Activated CD4-positive, alpha-beta T cell treated with anti-CD3 and anti-CD28 coated beads, Interleukin-2, amount 50 U/mL, for 4 hours (primary cell): ENCODE measurements at regions not wholly inside any gene's neighbourhood (a gene's known extent, or its start where the extent isn't known, plus 50 kb on each side); places are given as distances from the start of the nearest gene placed in this dataset.

Experiments used
- DNase-seq, 2 experiments: peaks; one replicate each; pipeline ENCODE4 v3.0.0-alpha.2; 2020

DNA sequence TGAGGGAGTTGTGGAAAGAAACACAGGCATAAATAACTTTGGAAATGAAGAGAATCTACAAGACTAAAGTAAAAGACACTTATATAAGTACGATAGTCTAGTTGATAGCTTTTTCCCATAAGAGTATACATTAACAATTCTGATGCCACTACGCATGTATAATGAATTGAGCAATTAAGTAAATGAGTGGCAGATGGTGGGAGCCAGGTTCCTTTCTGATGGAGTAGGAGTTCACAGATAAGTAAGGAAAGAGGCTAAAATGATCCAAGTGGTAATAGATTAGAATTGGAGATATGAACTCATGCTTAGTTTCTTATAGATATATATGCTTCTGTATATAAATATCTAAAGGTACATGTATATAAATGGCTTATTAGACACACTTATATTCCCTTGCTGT is 368.3 kb downstream of the FAM181B start:
- DNase-seq: no peak

DNA sequence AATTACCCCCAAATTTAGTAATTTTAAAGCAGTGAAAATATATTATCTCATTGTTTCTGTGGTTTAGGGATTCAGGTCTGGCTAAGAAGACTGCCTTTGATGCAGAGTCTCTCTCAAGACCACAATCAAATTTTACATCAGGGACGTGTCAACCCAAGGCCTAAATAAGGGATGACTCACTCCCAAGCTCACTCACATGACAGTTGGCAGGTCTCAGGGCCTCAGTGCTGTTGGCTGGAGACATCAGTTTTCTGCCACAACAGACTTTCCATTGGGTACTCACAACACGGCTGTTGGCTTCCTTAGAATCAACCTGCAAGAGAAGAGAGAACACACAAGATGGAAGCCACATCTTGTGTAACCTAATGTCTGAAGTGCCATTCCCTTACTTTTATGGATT is 377.3 kb downstream of the FAM181B start:
- no peak for DNase-seq

DNA sequence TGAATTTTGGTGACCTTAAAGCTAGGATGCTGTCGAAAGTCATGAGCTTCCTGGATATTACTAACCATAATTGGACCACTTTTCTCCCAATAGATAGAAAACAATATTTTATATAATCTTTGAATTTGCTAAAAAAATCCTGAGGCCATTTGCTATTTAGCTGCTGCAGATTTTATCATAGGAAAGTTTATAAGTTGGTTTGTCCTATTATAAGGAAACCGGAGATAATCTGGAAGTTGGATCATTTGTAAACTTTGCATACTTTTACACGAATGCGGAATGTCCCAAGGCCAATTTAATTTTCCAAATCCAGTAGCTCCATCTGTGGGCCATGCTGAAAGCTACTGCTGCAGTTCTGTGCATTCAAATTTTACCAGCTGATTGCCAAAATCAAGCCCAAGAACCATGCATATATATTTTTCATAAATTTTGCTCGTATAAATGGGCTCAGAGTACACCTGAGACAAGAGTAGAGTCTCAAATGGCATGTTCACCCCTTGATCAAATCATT is 378.3 kb downstream of the FAM181B start:
- no peak for DNase-seq

DNA sequence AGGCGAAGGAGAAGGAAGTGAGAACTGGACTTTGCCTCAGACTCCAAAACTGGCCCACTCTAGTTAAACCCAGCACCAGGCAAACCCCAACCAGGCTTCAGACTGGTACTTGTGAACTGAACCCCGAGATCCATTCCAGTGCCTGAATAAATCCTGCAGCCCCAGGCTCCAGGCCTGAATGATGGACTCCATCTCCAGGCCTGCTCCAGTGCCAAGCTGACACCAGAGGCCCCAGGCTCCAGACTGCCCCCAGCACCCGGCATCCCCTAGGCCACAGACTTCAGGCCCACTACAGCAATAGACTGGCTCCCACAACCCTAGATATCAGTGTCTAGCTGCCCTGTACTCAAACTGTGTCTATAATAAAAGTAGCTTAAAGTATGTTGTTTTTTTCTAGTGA is 406.8 kb downstream of the FAM181B start:
- DNase-seq: no peak

DNA sequence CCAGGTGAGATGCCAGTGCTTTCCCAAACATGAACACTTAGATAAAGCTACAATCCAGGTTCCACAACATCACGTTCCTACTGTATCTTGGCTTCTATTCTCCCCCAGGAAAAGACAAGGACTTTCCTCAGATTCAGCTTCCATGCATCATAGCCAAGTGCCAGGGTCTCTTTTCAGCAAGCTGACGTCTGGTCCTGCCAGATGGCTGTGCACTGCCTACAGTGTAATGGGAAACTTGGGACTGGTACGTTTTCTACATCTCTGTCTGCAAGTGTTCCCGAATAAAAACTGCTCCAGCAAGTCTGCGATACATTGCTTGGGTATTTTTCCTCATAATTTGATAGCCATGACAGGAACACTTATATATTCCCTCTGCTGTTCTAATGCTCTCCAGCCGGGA is 412.5 kb downstream of the FAM181B start:
- DNase-seq: no peak

DNA sequence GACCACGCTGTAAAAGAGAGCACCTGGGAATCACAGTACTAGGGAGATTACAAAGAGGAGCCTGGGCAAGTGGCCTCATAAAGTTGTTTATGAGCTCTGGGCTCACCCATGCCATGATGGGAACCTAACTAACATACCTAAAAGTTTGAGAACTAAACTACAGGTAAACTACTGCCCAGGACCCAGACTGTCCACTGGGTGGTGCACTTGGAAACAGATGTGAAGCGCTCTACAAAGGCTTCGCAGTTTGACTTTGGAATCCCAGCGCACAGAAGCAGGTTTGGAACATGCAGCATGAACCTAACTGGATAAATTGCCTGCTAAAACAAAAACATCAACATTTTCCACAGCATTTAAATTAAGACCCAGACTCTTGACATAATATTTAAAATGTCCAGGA is 418.6 kb downstream of the FAM181B start:
- no peak for DNase-seq

DNA sequence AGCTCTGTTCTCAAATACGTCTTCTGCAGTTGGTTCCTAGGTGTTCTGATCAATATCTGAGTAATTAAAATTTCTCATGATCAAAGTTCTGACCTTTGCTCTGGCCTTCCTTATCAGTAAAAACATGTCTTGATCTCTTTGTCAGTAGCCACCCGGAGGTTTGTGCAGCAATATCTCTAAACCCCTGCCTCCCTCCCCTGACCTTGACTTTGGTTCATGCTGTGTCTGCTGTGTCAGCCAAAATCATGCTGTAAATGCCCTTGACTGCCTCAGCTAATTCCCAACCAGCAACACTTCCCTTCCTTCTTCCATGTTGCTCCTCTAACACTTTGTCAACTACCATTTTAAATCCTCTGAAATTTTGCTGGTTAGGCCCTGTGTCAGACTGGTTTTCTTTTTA is 424.7 kb downstream of the FAM181B start:
- DNase-seq: no peak

DNA sequence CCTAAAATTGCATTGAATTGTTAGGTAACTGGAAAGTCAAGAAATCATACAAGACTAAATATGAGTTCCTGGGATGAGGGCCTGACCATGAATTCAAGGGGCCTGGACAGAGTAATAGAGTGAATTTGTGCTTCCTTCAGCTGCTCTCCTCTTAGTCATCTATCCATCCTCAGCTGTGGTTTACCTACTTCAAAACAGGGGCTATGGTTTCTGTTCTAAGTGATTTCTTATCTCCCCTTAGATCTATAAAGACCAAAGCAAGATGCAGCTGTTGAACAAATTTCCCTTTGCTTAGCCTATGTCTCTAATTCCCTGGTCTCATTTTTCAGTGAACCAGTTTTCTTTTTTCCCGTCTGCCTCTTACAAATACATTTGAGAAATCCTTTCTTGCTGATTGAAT is 428.5 kb downstream of the FAM181B start:
- no peak for DNase-seq

DNA sequence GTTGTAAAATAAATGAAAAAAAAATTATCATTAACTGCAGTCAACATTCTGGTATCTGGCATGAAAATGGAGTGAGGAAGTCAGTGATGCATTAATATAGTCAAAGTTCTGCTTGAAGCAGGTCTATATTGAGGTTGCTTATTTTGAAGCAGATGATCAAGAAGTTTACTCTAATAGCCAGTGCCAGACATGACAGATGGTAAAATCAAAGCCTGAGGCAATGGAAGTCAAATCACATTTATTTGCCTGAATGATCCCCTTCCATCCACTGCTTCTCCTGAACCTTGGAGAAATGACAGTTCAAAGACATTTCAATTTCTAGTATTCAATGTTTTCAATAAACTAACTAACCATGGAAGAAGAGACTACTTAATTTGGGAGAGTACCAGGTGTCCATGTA is 430.0 kb downstream of the FAM181B start:
- DNase-seq: no peak

DNA sequence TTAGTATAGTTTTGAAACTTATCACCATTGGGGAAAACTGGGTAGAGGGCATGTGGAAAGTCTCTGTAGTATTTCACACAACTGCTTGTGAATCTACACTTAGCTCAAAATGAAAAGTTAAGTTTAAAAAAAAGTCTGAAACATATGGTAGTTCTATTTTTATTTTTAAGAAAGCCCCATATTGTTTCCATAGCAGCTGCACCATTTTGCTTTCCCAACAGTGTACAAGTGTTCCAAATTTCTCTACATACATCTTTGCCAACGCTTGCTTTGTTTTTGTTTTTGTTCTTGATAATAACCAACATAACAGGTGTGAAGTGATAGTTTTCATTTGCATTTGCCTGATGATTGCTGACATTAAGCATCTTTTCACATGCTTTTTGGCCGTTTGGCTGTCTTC is 445.2 kb downstream of the FAM181B start:
- no peak for DNase-seq

DNA sequence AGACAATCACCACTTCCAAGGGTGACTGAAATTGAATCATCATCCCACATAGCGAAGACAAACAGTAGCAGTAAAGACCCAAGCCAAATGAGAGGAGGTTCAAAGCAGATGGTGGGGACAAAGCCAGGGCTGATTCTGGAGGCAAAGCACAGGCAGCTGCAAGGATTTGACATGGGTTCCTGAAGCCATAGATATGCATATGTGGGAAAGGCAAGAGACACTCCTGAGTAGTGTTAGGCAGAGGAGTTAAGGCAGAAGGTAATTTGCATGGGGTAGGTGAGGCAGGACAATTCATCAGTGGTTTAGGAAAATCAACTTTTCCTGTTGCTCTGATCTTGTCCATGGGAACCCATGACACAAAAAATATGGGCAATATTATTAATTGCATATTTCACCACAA is 462.8 kb downstream of the FAM181B start:
- DNase-seq: no peak

DNA sequence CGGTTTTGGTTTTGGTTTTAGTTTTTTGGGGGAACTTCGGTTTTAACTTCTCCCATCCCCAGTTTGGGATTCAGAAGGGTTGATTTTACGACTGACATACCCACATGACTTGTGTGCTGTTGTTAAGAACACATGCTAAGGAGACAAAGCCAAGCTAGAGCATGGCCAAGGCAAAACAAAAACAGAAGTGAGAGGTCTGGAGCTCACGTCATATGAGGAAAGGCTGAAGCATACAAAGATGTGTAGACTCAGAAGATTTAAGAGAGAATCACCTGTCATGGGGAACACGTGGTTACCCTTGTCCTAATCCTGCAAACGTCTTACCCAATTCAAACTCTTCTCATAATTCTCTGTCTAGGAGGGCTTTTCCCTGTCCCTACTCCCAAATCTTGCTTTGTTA is 465.0 kb downstream of the FAM181B start:
- DNase-seq: no peak

DNA sequence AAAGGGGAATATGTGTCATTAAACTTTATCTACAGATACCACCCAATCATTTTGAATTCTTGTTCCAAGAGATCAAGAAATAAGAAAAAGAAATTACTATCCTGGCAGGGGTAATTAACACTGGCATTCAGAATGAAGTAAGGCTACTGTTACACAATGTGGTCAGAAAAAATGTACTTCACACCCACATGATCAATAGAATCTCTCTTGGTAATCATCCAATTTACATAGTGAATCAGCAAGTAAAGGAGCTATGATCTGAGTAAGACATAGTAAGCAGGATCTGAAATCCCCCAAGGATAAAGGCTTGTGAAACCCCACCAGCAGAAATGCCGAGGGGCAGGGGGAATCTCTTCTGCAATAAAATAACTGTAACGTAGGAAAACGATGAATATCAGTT is 466.5 kb downstream of the FAM181B start:
- DNase-seq: no peak

DNA sequence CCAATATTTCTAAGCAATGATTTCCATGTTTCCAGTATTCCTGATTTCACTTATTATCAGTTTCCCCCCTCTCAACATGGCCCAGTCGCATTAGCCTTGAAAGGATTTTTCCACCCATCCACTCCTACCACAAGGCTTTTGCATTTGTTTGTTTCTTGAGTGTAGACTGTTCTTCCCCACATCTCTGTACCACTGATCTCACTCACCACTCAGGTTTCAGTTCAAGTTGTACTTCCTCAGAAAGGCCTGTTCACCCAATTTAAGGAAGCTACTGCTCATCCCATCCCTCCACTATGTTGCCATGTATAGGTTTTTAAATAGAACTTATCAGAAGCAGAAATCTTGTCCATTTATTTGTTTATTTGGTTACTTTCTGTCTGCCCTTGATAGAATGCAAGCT is 472.3 kb downstream of the FAM181B start:
- no peak for DNase-seq

DNA sequence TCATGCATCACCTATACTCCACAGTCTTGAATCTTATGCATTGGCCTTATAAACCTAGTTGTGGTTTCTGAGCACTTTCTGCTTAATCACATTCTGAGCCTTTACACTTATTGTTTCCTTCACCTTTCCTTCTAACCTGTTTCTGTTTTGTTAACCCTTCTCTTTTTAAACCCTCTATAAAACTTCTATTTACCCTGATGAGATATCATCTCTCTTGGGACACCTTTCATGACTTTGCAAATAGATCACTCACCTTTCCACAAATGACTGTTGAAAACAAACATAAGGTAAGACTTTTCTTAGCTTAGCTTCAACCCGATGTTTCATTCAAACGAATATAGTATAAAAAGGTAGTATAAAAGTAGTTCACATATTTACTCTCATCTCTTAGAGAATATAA is 483.6 kb downstream of the FAM181B start:
- DNase-seq: no peak

DNA sequence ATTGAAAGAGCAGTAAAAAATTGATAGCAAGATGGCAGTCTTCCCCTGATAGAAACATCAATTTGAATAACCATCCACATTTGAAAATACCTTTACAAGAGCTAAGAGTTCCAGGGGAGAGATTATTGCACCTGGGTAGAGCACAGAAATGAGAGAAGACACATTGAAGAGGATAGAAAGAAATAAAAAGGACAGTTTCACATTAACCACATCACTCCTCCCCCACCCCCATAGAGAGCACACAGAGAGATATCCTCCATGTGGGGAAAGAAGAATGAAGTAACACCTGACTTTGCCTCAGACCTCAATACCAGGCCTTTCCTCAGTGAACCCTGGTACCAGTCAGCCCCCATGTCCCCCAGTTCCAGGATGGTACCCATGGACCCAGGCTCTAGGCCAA is 486.7 kb downstream of the FAM181B start:
- DNase-seq: no peak

DNA sequence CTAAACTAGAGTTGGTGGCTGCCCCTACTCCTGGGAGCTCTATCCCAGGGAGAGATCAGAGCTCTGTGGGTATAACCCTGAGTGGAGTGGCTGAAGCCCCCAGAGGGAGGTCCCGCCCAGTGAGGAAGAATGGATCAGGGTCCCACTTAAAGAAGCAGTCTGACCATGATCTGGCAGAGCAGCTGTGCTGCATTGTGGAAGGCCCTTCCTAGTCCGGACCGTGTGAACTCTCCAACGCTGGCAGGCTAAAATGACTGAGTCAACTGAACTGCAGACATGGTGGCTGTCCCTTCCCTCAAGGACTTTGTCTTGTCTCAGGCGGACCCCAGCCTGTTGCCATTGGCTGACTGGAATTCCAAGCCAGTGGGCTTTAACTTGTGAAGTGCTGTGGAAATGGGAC is 494.2 kb downstream of the FAM181B start:
- no peak for DNase-seq

DNA sequence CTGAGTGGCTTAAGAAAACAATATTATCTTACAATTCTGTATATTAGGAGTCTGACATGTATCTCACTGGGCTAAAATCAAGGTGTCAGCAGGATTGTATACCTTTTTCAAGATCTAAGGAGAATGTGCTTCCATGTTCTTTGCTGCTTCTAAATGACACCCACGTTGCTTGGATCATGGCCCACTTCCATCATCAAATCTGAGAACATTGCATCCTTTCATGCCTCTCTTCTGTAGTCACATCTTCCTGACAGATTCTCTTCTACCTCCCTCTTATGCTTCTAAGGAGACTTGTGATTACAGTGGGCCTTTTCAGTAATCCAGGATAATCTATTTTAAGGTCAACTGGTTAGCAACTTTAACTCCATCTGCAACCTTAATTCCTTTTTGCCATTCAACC is 499.4 kb downstream of the FAM181B start:
- DNase-seq: no peak

DNA sequence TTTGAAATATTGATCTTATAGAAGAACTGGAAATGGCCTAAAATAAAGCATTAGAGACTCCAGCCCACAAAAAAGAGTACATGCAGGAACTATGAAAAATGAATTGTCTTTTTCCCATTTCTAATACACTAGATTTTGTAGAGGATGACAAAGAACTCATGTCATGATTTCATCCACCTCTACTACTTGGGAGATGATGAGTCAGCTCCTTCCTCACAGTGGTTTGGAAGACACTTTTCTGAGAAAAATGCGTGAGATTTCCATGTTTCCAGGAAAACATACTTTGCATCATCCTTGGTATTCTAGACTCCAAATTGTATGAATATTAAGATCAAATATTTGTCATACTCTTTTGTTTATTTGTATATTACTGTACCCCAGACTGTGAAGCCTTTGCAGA is 500.5 kb downstream of the FAM181B start:
- no peak for DNase-seq

DNA sequence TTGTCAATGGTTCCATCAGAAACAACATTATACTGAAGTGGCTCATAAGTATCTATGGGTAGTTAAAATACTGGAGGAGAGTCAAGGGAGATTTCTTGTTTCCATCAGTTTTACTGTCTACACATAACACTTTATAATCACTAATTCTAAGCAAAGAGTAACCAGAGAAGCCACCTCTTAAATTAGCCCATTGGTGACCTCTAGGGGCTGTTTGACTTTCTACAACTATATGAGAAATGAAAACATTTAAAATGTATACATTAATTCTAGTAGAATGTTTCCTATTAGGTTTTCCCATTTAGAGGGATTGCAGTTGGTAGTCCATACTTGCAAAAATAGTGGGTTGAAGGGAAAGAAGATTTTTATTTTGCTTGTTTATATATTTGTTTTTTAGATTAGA is 504.3 kb downstream of the FAM181B start:
- DNase-seq: no peak

DNA sequence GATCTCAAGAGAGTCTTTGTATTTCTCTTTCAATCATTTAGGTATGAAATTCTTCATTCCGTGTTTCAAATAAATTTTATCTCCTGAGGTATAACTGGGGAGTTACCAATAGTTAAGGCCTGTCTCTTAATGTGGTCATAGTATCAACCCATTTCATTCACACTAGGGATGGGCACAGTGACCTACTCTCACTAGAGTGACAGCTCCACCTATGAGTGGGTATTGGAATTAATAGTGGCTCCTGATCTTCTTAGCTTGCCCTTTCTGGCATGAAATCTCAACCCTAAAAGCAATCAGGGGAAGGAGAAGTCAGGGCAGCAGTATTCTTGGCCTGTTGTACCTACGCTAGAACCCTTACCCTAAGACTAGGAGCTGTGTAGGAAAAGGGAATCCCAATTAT is 507.7 kb downstream of the FAM181B start:
- no peak for DNase-seq

DNA sequence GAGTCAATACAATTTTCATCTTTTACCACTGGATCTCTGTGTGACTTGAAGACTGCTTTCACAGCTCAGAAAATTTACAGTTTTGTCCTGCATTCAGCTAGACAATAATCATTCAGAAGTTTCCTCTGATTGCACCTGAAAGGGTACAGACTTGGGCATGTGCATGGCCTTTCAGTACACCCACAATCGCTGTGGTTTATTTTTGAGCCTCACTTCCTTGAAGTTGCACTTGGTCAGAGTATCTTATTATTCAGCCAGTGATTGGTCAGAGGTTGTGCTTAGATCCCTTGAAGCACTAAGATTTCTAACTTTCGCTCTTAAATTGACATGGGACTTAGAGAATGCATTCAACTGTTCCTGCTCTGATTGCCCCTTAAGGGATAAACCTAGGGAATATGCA is 508.2 kb downstream of the FAM181B start:
- DNase-seq: no peak

DNA sequence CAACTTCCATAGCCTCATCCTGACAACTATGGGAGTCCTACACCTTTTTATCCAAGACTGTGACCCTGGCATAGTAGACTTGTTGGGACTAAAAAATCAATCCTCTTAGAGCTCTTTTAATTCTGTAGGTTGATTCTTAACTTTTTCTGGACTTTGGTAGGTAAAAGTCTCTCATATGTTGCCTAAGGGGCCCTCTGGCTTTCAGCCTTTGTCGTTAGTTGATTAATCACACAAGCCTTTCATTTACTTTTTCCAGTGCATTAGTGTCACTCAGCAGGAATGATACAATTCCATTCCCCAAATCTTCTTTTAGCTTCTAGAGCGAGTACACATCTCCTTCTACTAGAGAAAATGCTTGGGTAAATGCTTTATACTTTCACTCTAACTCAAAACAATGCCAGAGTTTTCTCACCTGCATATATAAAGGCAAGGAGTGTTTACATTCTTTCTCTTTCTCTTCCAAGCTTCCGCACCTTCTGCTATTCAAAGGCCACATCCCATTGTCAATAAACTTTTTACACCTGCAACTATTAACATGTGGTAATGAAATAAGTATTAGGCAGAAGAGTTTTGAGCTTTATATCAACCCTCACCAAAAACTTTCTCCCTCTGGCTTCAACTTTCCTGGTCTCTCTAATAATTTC is 516.6 kb downstream of the FAM181B start:
- DNase-seq: no peak

DNA sequence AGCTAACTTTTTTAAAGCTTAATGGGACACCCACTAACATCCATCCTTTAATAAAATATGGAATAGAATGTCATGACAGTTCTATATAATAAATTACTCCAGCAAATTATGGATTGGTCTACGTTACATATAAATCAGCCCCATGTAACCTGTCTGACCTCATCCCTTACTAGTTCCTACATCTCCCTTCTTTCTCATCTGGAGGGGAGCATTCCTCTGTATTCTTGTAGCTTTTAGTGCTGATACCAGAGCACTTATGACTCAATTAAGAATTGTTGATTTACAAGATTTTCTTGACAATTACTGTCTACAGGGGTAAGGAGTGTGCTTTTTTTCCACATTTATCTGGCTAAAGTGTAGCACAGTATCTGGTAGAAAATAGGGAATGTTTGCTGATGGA is 523.7 kb downstream of the FAM181B start:
- no peak for DNase-seq

DNA sequence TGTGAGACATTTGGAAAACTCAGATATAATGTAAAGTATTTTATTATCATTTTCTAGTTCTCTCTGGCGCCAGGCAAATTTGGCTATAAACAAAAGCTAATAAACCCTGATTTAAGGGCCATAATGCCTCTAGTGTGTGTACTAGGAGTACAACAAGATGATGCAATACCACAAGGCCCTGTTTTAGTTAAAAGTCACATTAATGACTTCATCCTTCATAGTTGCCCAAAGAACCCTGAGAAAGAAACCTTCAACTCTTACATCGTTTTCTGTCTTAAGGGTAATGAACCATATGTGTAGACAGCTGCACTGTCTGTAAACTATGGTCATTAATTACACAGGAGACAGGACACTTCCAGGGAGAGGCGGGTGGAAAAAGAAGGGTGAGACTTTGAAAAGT is 538.4 kb downstream of the FAM181B start:
- no peak for DNase-seq

DNA sequence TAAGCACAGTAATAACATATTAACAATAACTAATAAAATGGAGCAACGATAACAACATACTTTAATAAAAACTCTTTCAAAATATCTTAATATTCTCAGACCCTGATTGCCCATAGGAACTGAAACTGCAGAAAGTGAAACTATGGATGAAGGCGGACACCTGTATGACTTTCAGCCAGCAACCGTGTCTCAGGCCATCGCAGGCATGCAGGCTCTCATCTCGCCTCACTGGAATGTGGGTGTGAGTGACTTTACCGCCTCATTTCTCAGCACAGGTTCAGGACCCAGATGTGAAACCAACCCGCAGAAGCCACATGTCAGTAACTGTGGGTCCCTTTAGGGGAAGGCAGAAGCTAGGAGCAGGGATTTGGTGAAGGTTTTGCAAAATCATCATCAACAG is 539.1 kb downstream of the FAM181B start:
- DNase-seq: no peak
